HCT116 (cell line): ENCODE measurements at regions not wholly inside any gene's neighbourhood (a gene's known extent, or its start where the extent isn't known, plus 50 kb on each side); places are given as distances from the start of the nearest gene placed in this dataset.

Experiments used
- ATAC-seq: fragments of 200-7000 bp; cut with Tn5 transposase; 2 replicates; pipeline ENCODE4 v1.9.1; 2020; ENCODE audit warnings: mild to moderate bottlenecking, moderate library complexity
- BruUV-seq: library from RNA; stranded (reverse); fragments of 400-500 nt; replicated peaks from 2 replicates; lab custom pipeline; 2021; lab: Mats Ljungman, UMichigan
- CTCF ChIA-PET: fragments of 300-600 bp; sonication (Branson Sonifier 250); formaldehyde crosslinking; loops from one replicate; lab custom pipeline; 2021; ENCODE audit warnings: antibody characterized with exemption; lab: Charles Lee
- POLR2A ChIA-PET: fragments of 300-600, 350-600 bp; sonication (Branson Sonifier 250); formaldehyde crosslinking; loops from one replicate; lab custom pipeline; 2021; ENCODE audit warnings: antibody characterized with exemption; lab: Charles Lee
- RAD21 ChIA-PET, 2 experiments: fragments of 300-600 bp; sonication (Branson Sonifier 250); formaldehyde crosslinking; loops; one replicate each; lab custom pipeline; 2023; ENCODE audit warnings: low total read pairs in 2 of 2; ENCODE audit not compliant: uncharacterized antibody in 2 of 2, unreplicated experiment in 2 of 2, low non-redundant PET in 1 of 2; lab: Charles Lee
- DNase-seq: peaks from one replicate; pipeline ENCODE4 v3.0.0-alpha.2; 2010; ENCODE audit warnings: low read depth, low spot score
- H2AFZ ChIP-seq: fragments of 200-600 bp; shearing (Covaris generic), sonication (generic); 2 replicates; pipeline ENCODE4 v1.6.1; 2017; ENCODE audit warnings: low read depth, mixed run types, mixed read lengths, antibody characterized with exemption, low read length; ENCODE audit not compliant: poor library complexity, severe bottlenecking
- H3K27ac ChIP-seq: 2 replicates; pipeline ENCODE4 v1.5.1; 2012; ENCODE audit warnings: low read depth, low read length
- H3K27me3 ChIP-seq: fragments of 200-600 bp; sonication (generic); 2 replicates; pipeline ENCODE4 v1.6.1; 2016; ENCODE audit warnings: mixed run types, low read length, mixed read lengths; ENCODE audit not compliant: insufficient read depth
- H3K36me3 ChIP-seq, 2 experiments: fragments of 200-500 bp in 1 of 2; fragments of 200-600 bp in 1 of 2; sonication (Bioruptor generic) in 1 of 2; sonication (generic) in 1 of 2; 2 replicates each; pipeline versions ENCODE4 v1.5.1 to v1.6.1; 2014 to 2016; ENCODE audit warnings: low read length in 2 of 2, inconsistent platforms in 1 of 2, mixed read lengths in 1 of 2, mixed run types in 1 of 2; ENCODE audit not compliant: insufficient read depth in 2 of 2, control insufficient read depth in 1 of 2
- H3K4me1 ChIP-seq, 2 experiments: fragments of 200-600 bp in 1 of 2; sonication (generic) in 1 of 2; 2 replicates each; pipeline versions ENCODE4 v1.5.1 to v1.6.1; 2012 to 2017; ENCODE audit warnings: low read length in 2 of 2, inconsistent platforms in 1 of 2, mild to moderate bottlenecking in 1 of 2, mixed read lengths in 1 of 2, mixed run types in 1 of 2, moderate library complexity in 1 of 2; ENCODE audit not compliant: insufficient read depth in 2 of 2, control insufficient read depth in 1 of 2
- H3K4me2 ChIP-seq: fragments of 200-600 bp; sonication (generic); 2 replicates; pipeline ENCODE4 v1.6.1; 2017; ENCODE audit warnings: mixed run types, low read length, mixed read lengths
- H3K4me3 ChIP-seq, 2 experiments: fragments of 200-600 bp in 1 of 2; sonication (generic) in 1 of 2; replicated peaks in 1 of 2; 2 replicates each; pipeline ENCODE4 v1.5.1; 2011 to 2016; ENCODE audit warnings: low read length in 2 of 2, control low read depth in 1 of 2, low read depth in 1 of 2, mild to moderate bottlenecking in 1 of 2, mixed read lengths in 1 of 2, mixed run types in 1 of 2
- H3K79me2 ChIP-seq: fragments of 200-600 bp; sonication (generic); 2 replicates; pipeline ENCODE4 v1.6.1; 2017; ENCODE audit warnings: mild to moderate bottlenecking, mixed run types, low read length, moderate library complexity, mixed read lengths; ENCODE audit not compliant: insufficient read depth
- H3K9ac ChIP-seq: fragments of 200-600 bp; sonication (generic); 2 replicates; pipeline ENCODE4 v1.6.1; 2016; ENCODE audit warnings: low read length, mixed read lengths
- H3K9me2 ChIP-seq: fragments of 200-600 bp; sonication (generic), shearing (Covaris generic); 2 replicates; pipeline ENCODE4 v1.6.1; 2017; ENCODE audit warnings: mixed run types, mild to moderate bottlenecking, moderate library complexity; ENCODE audit not compliant: insufficient read depth
- H3K9me3 ChIP-seq, 2 experiments: fragments of 200-500 bp in 1 of 2; fragments of 200-600 bp in 1 of 2; sonication (Bioruptor generic) in 1 of 2; sonication (generic) in 1 of 2; 2 replicates each; pipeline ENCODE4 v1.6.1; 2014 to 2017; ENCODE audit warnings: low read length in 2 of 2, mixed read lengths in 2 of 2, inconsistent platforms in 1 of 2, low read depth in 1 of 2, mild to moderate bottlenecking in 1 of 2, mixed run types in 1 of 2, moderate library complexity in 1 of 2; ENCODE audit not compliant: control insufficient read depth in 1 of 2, insufficient read depth in 1 of 2
- H4K20me1 ChIP-seq: fragments of 200-600 bp; sonication (generic), shearing (Covaris generic); 2 replicates; pipeline ENCODE4 v1.6.1; 2017; ENCODE audit warnings: mixed run types, mild to moderate bottlenecking, moderate library complexity; ENCODE audit not compliant: insufficient read depth
- CBX3 ChIP-seq: IDR thresholded peaks from 2 replicates; pipeline ENCODE4 v1.6.1; 2012; ENCODE audit warnings: low read depth
- CEBPB ChIP-seq: IDR thresholded peaks from 2 replicates; pipeline ENCODE4 v1.6.1; 2012; ENCODE audit warnings: low read depth
- EGR1 ChIP-seq: IDR thresholded peaks from 2 replicates; pipeline ENCODE4 v1.6.1; 2012; ENCODE audit warnings: low read depth
- ELF1 ChIP-seq: IDR thresholded peaks from 2 replicates; pipeline ENCODE4 v1.6.1; 2012; ENCODE audit warnings: low read depth, borderline replicate concordance
- JUND ChIP-seq: IDR thresholded peaks from 2 replicates; pipeline ENCODE4 v1.6.1; 2012
- POLR2A ChIP-seq: IDR thresholded peaks from 2 replicates; pipeline ENCODE4 v1.7.0; 2011; ENCODE audit warnings: borderline replicate concordance; ENCODE audit not compliant: insufficient read depth, insufficient read length; ENCODE audit errors: extremely low read depth
- POLR2AphosphoS5 ChIP-seq: IDR thresholded peaks from 2 replicates; pipeline ENCODE4 v1.6.1; 2011; ENCODE audit warnings: mild to moderate bottlenecking, low read depth, low read length, moderate library complexity
- RAD21 ChIP-seq: IDR thresholded peaks from 2 replicates; pipeline ENCODE4 v1.6.1; 2012; ENCODE audit warnings: low read depth, mild to moderate bottlenecking
- SIN3A ChIP-seq: IDR thresholded peaks from 2 replicates; pipeline ENCODE4 v1.6.1; 2012; ENCODE audit warnings: low read depth
- SP1 ChIP-seq: IDR thresholded peaks from 2 replicates; pipeline ENCODE4 v1.6.1; 2012; ENCODE audit warnings: low read depth
- SRF ChIP-seq: IDR thresholded peaks from 2 replicates; pipeline ENCODE4 v1.6.1; 2012; ENCODE audit warnings: low read depth
- ZNF274 ChIP-seq: fragments of 200-500 bp; sonication (Bioruptor generic); IDR thresholded peaks from 2 replicates; pipeline ENCODE4 v1.6.1; 2014; ENCODE audit warnings: mild to moderate bottlenecking, low read depth, low read length, inconsistent platforms
- intact Hi-C: fragments of 100-400 bp; cut with micrococcal nuclease; formaldehyde crosslinking; loops from 2 replicates; pipeline ENCODE4 v1.10.0; 2022
- TF ChIP-seq, protein P1 (sequence below): IDR thresholded peaks from 2 replicates; pipeline ENCODE4 v1.6.1; 2011; ENCODE audit warnings: mild to moderate bottlenecking, low read length, moderate library complexity; ENCODE audit not compliant: insufficient replicate concordance; ENCODE audit errors: extremely low read depth
- TF ChIP-seq, protein P2 (sequence below): IDR thresholded peaks from 2 replicates; pipeline ENCODE4 v1.6.1; 2012
- TF ChIP-seq, protein P3 (sequence below), 3 experiments: fragments of 200-600 bp in 1 of 3; sonication (generic) in 1 of 3; IDR thresholded peaks in 2 of 3; conservative IDR thresholded peaks in 1 of 3; 2 replicates each; pipeline ENCODE4 v1.5.1; 2012 to 2017; ENCODE audit warnings: low read depth in 2 of 3, low read length in 2 of 3, antibody characterized with exemption in 1 of 3, borderline replicate concordance in 1 of 3, control low read depth in 1 of 3, mild to moderate bottlenecking in 1 of 3, mixed read lengths in 1 of 3, mixed run types in 1 of 3, moderate library complexity in 1 of 3; ENCODE audit not compliant: insufficient read depth in 1 of 3

DNA sequence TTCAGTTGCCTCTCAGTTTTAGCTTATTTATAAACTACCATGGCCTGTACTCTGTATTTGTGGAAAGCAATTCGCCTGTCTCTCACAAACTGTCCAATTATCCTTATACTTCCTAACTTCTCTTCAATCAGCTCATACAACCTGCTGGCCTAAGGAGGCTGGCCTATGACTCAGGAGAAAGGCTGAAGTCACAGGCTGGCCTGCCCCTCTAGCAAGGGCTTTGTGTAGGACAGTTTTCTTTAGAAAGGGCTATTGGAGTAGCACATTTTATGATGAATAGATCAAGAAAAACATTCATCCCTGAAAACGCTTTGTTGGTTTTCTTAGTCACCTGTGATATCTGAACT lies 988.7 kb upstream of the ARRDC3 start (continued):
- TF ChIP-seq, protein P1, sequence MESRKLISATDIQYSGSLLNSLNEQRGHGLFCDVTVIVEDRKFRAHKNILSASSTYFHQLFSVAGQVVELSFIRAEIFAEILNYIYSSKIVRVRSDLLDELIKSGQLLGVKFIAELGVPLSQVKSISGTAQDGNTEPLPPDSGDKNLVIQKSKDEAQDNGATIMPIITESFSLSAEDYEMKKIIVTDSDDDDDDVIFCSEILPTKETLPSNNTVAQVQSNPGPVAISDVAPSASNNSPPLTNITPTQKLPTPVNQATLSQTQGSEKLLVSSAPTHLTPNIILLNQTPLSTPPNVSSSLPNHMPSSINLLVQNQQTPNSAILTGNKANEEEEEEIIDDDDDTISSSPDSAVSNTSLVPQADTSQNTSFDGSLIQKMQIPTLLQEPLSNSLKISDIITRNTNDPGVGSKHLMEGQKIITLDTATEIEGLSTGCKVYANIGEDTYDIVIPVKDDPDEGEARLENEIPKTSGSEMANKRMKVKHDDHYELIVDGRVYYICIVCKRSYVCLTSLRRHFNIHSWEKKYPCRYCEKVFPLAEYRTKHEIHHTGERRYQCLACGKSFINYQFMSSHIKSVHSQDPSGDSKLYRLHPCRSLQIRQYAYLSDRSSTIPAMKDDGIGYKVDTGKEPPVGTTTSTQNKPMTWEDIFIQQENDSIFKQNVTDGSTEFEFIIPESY = no peak
- TF ChIP-seq CBX3 (no peak), SRF (no peak), EGR1 (no peak), SIN3A (no peak), ELF1 (no peak), POLR2AphosphoS5 (no peak), POLR2A (no peak), JUND (no peak), ZNF274 (no peak), SP1 (no peak)
- TF ChIP-seq, protein P2, sequence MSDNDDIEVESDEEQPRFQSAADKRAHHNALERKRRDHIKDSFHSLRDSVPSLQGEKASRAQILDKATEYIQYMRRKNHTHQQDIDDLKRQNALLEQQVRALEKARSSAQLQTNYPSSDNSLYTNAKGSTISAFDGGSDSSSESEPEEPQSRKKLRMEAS = no peak

DNA sequence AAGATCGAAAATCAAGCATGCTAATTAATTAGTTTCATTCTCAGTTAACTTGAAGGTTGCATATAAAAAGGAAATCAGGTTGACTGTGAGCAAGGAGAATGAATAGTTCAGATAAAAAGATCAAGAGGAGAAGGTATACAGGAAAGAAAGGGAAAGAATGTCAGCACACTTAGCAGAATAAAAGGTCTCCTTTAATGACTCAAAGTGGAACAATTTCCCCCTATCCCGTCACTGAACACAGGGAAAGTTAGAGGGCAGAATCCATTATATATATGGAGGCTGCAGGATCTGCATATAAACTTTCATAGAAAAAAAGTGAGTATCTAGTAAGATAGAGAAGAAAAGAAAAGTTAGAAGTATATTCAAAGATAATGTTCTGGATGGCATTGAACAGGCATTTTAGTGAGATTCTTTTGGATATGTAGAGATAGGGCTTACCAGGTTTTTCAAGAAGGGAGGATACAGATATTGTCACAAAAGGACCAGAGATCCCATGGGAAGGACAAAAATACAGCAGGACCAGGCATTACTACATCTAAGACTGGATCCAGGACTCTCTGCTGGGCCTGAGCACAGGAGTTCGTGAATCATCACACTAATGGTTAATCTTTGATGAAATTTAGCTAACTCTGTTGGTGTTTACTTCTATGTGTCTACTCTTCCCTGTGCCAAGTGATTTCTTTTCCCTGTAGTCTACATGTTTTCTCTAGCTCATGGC lies 988.2 kb upstream of the ARRDC3 start:
- ChIA-PET RAD21 (no interaction called here), CTCF (no interaction called here), POLR2A (no interaction called here)
- Histone ChIP-seq H3K4me2 (no peak overlapping the region), H2AFZ (no peak overlapping the region), H3K4me3 (no peak overlapping the region), H3K27ac (no peak overlapping the region), H3K9ac (no peak overlapping the region), H3K79me2 (no peaks in the 10 kb centered on the region), H3K9me3 (no peaks in the 10 kb centered on the region), H3K36me3 (no peaks in the 10 kb centered on the region), H3K4me1 (no peaks in the 10 kb centered on the region), H3K9me2 (peaks cover 6% of the 10 kb centered on the region; the same call in 1 of the 2 replicates), H4K20me1 (no peaks in the 10 kb centered on the region), H3K27me3 (no peaks in the 10 kb centered on the region)
- intact Hi-C loops = no loop called here
- no TSS peak for BruUV-seq
- DNase-seq (no peak), ATAC-seq (no peak)
- TF ChIP-seq SIN3A (no peak), RAD21 (no peak), SRF (no peak), CEBPB (no peak), CBX3 (no peak)
- TF ChIP-seq, protein P1 = no peak
- TF ChIP-seq, protein P3, sequence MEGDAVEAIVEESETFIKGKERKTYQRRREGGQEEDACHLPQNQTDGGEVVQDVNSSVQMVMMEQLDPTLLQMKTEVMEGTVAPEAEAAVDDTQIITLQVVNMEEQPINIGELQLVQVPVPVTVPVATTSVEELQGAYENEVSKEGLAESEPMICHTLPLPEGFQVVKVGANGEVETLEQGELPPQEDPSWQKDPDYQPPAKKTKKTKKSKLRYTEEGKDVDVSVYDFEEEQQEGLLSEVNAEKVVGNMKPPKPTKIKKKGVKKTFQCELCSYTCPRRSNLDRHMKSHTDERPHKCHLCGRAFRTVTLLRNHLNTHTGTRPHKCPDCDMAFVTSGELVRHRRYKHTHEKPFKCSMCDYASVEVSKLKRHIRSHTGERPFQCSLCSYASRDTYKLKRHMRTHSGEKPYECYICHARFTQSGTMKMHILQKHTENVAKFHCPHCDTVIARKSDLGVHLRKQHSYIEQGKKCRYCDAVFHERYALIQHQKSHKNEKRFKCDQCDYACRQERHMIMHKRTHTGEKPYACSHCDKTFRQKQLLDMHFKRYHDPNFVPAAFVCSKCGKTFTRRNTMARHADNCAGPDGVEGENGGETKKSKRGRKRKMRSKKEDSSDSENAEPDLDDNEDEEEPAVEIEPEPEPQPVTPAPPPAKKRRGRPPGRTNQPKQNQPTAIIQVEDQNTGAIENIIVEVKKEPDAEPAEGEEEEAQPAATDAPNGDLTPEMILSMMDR (IDR thresholded peaks at IDR 0.05 in 2 of 3, conservative IDR thresholded peaks at IDR 0.05 in 1 of 3; ENCODE audit: borderline replicate concordance in 1 of 3, insufficient read depth in 1 of 3, low read depth in 2 of 3, low read length in 2 of 3) = no peak
- TF ChIP-seq, protein P2 = no peak
